CD4-positive, alpha-beta T cell treated with Interleukin-6 at 100 ng/mL for 8 hours (primary cell): ENCODE measurements at regions not wholly inside any gene's neighbourhood (a gene's known extent, or its start where the extent isn't known, plus 50 kb on each side); places are given as distances from the start of the nearest gene placed in this dataset.

ENCODE experiments used
- DNase-seq: peaks from one replicate; pipeline ENCODE4 v3.0.0-alpha.2; 2020; ENCODE audit warnings: mixed read lengths, low spot score

DNA sequence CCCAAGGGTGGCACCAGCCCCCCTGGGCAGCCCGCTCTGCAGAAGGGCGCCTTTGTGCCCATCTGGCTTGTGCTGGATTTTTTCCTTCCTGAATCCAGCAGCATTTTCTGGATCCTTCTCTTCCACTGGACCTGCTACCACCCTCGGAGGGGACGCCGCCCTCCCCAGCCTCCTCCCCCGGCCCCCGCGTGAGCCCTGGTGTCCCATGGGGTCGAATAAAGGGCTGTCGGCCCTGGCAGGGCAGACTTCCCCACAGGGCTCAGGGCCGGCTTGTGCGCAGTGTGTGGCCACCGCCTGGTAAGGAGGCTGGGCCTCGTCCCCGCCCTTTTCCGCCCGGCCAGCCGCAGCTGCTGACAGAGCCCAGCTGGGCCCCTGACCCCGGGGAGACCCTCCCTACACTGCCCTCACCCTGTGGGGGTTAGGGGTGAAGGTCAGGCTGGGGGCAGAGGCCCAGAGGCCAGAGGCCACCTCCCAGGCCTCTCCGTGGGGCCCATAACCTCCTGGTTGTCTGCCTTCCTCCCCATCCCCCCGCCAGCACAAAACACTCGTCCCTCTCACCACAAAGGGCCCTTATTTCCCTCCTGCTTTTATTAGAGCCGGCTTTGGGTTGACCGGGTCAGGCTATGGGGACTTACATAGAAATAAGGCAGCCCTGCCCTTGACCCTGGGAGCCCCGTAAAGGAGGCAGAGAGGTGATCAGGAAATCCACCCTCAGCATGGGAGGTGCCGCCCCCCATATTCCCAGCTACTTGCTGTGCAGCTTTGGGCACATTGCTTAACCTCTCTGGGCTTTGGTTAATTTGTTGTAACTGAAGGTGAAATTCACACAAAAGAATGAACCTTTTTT lies 179.3 kb upstream of the CIBAR2 start:
- DNase-seq = no peak

DNA sequence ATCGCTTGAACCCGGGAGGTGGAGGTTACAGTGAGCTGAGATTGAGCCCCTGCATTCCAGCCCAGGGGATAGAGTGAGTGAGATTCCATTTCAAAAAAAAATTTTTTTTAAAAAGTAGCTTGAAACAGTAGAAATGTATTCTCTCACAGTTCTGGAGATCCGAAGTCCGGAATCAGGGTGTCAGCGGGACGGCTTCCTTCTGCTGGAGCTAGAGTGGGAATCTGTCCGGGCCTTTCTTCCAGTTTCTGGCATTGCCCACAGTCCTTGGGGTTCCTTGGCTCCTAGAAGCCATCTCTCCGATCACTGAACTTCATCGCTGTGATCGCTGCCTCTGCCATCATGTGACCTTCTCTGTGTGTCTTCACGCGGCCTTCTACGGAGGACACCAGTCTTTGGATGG lies 181.2 kb upstream of the CIBAR2 start:
- DNase-seq = no peak

DNA sequence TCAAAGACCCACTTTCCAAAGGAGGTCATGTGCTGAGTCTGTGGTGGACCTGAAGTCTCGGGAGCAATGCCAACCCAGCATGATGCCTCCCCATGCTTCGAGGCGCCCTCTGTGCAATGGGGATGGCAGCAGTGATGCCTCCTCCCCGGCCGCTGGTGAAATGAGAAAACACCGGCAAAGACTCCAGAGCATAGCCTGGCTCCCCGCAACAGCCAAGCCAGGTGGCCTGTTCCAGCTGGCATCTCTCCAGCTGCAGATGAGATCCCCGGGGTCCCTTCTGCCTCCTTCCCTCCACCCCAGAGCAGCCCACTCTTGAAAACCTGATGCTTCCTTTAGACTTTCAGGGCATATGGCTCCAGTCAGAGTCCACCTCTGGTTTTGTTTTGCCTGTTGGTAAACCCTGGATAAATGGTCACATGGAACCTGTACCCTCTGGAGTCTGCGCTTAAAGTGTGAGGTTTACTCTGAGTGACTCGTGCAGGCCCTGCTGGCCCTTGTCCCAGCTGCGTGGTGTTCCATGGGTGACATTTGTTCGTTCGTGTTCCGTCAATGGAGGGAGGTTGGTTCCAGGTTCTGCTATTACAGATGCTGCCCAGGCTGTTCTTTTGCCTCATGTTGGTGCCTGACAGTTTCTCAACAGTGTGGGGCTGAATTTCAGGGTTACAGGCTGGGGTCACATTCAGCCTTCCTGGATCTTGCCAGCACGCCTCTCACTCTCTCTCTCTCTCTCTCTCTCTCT lies 181.8 kb upstream of the CIBAR2 start:
- no peak for DNase-seq

DNA sequence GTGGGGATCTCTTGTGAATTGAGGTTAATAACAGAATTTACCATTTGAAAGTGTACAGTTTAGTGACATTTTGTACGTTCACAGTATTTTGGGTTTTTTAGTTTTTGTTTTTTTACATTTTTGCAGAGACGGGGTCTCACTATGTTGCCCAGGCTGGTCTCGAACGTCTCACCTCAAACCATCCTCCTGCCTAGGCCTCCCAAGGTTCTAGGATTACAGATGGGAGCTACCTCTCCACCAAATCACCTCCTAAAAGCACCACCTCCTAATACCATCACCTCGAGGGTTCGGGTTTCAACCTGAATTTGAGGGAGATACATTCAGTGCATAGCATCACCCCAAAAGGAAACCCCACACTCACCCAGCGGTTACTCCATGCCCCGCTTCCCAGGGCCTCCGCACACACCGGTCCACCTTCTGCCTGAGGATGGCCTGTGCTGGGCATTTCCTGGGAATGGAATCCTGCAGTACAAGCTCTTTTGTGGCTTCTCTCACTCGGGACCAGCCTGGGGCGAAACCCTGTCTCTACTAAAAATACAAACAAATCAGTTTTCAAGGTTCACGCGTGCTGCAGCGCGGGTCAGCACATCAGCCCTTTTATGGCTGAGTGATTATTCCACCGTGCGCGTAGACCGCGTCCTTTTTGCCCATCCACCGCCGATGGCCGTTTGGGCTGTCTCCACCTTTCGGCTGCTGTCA lies 182.7 kb upstream of the CIBAR2 start:
- no peak for DNase-seq

DNA sequence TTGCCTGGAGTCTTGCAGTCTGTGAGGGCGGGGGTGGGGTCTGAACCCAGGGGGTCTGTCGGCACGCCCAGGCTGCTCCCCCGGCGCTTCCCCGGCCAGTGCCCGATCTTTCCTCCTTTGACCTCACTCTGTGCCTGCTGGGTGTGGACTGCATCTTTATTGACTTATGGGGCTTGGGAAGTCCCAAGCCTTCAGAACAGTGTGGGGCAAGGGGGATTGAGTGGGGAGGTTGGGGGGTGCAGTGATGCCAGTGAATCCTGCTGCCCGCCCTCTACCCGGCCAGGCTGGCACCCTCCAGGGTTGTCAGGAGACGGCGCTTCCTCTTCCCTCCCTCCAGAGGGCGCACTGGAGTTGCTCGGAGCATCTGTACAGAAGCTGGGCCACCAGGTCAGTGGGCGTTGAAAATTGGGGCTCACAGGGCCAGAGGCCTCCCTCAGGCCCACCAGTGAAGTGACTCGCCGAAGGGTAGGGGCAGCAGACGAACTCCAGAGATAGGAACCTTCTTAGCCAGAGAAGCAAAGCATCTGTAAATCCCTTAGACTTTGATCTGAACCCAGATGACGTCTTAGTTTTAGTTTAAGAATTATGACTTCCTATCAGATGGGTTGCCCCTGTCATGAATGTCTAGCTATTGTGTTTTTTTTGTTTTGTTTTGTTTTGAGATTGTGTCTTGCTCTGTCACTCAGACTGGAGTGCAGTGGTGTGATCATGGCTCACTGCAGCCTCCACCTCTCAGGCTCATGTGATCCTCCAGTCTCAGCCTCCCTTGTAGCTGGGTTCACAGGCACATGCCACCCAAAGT lies 184.8 kb upstream of the CIBAR2 start:
- DNase-seq = peak; percentile 39

DNA sequence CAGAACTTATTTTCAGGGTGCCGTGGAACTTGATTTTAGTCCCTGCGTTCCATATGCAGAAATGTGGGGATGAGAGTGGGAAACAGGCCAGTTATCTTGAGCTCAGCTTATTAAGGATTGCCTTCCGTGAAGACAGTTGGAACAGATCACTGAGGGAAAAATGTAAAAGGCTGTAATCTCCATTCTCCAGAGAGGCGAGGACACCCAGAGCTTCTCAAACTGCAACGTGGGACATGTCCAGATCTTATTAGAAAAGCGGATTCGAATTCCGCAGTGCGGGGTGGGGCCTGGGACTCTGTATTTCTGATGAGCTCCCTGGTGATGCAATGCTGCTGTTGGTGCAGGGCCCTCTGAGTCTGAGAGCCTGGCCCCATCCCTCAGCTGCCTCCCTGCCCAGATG lies 185.6 kb upstream of the CIBAR2 start:
- no peak for DNase-seq

DNA sequence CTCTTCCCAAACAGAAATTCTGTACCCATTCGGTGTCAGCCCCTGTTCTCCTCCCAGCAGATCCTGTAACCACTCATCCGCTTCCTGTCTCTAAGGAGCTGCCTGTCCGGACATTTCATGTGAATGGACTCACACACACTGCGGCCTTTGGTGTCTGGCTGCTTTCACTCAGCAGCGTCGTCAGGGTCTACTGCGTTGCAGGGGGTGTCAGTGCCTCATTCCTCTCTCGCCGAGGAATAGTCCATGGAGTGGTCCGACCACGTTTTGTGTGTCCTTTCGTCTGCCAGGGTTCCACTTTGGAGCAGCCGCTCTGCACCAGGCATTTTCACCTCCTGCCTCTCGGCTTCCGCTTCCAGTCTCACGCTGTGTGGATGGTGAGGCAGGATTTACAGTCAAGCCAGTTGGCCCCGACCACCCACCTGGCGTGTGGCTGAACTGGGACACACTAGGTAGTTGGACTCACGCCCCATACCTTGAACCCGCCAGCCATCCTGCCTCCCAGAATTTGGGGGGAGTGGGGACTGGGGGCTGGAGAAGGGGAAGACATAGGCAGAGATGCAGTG lies 188.2 kb upstream of the CIBAR2 start:
- DNase-seq = no peak

DNA sequence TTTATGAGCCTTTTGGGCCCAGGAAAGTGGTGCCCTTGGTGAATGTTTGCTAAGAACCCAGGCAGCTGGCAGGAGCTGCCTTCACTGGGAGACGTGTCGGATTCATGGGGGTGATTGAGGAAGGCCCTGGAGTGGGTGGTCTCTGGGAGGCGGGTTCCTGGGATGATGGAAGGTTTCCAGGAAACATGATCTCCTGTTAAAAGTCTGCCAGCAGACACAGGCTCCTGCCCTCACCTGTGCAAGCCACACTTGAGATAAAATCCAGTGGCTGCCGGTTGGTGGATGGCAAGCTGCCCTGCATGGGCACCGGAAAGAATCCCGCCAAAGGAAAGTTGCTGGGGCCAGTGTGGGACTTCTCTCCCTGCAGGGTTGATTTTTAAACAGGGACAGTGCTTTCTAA lies 189.0 kb upstream of the CIBAR2 start:
- DNase-seq = no peak

DNA sequence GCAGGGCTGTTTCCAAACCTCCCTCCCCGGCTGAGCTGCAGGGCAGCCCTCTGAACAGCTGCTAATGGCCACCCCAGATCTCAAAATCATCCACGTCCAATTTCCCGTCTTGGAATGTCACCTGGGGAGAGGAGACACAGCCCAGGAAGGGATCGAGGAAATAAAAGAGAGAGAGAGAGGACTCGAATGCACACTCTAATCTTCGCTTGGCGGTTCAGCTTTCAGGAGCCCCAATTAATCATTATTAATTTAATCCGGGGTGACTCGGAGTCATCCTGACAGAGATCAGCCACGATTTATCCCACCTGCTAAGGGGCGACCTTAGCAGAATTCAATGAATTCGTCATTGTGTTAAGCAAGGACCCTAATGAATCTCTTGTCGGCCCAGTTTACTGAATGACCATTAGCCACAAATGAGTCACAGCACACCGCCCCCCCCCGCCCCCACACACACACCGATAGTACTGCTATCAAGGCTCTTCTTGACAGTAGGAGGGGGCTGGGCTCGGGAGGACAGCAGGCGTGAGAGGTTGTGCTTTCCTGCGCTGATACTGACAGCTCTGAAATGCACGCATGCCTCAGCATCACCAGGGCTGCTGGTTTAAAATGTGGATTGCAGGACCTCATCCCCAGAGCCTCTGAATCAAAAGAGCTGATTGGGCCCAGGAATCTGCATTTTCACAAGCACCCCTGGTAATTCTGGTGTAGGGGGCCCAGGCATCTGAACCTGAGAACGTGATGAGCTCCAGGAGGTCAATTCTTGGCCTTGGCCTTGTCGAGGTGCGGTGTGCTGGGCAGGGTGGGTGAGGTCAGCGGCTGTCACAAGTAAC lies 190.0 kb upstream of the CIBAR2 start:
- no peak for DNase-seq

DNA sequence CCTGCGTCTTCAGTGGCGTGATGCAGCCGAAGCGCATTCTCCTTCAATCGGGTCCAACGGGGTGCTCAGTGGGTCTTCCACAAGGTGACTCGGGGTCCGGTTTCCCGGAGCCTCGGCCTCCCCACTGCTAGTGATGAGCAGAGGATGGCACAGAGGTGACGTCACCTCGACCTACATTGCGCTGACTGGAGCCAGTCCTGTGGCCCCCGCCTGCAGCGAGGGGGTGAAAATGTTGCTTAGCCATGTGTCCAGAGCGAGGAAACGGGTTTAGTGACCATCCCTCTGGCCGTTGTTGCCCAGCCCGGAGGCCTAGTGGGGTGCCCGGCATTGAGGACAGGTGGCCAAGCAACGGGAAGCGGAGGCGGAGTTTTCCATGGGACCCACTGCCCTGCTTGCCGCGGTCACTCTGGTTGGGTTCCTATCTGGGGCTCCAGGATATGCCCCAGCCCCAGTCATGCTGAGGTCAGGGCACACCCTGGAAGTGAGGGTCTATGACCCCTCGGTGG lies 190.6 kb upstream of the CIBAR2 start:
- DNase-seq = no peak

DNA sequence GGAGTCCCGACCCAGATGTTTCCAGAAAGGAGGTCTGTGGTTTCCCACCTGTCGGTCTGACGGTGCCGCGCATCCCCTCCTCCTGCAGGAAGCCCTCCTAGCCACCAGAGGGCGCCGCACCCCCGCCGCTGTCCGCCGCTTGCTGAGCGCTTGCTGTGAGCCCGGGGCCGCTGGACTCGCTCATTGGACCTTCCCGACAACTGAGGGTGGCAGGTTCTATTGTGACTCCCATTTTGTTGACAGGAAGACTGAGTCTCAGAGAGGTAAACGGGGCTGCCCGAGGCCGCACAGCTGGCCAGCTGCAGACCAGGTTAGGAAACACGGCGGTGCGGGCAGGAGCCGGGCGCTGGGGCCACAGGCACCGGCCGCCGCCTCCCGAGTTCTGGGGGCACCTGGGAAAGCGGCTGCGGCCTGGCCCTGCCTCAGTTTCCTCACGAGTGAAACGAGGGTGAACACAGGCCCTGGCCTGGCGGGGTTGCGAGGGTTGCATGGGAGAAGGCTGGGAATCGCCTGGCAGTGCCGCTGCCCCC lies 191.1 kb upstream of the CIBAR2 start:
- DNase-seq = peak; percentile 71

DNA sequence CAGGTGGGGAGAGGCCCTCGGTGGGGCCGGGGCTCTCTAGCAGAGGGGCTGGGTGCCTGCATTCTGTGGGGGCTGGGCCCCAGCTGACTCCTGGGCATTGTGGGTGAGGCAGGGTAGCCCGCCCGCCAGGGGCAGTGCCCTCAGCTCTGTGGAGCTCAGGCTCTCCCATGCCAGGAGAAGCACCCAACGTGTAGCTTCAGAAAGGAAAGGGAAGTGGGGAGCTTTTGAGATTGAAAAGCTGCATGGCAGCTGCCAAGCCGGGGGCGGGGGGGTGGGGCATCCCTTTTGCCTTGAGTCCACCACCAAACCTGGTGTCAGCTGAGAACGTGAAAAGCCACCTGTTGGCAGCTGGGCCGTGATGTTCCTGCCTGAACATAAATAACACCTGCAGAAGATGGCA lies 192.1 kb upstream of the CIBAR2 start:
- DNase-seq = no peak

DNA sequence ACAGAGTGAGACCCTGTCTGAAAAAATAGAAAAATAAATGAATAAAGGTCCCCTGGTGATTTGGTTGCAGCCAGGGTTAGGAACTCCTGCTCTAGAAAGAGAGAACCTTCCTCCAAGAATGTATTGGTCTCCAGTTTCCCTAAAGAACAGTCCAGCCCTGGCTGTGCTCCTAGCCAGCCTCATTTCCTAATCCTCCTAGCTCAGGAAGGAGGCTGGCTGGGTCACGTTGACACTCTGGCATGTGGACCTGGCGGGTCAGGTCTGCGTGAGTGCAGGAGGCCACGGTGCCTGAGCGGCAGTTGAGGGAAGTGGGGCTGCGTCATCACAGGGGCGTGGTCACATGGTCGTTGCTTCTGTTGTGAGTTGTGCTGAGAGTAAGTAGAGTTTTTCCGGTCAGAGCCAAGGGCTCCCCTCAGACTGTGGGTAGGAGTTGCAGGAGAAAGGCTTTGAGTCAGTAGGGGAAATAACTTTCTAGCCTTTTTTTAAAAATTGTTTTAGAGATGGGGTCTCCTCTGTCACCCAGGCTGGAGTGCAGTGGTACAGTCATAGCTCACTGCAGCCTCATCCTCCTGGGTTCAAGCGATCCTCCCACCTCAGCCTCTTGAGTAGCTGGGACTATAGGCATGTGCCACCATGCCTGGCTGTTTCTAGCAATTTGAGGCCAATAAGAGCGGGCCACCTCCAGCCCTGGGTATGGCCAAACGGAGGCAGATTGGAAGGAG lies 194.0 kb upstream of the CIBAR2 start:
- DNase-seq = peak; percentile 80

DNA sequence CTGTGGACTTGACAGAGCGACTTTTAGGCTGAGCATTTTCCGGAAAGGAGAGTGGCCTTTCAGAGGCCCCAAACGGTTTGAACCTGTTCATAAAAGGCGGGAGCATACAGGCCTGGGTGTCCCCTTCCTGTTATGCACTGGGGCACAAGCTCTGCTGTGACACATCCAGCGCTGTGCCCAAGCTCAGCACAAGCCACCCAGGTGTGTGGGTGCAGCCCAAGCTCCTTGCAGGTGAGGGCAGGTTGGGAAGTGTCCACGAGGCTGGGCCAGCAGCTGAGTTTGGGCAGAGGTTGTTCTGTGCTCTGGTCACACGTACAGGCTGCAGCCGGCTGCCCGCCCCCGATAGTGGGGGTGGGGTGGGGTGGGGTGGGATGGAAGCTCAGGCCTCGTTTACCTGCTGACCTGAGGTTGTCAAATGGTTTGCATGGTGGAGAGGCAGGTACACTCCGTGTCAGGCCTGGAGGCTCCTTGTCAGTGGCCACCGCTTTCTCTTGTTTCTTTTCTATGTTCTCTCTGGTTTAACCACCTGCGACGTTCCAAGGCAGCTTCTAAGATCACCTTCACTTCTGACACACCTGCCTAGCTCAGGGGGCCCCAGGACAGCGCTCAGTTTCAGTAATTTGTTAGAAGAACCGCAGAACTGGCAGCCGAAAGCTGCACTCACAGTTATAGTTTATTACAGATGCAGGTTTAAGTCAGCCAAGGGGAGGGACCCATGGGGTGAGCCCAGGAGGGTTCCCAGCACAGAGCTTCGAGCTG lies 194.7 kb upstream of the CIBAR2 start:
- no peak for DNase-seq

DNA sequence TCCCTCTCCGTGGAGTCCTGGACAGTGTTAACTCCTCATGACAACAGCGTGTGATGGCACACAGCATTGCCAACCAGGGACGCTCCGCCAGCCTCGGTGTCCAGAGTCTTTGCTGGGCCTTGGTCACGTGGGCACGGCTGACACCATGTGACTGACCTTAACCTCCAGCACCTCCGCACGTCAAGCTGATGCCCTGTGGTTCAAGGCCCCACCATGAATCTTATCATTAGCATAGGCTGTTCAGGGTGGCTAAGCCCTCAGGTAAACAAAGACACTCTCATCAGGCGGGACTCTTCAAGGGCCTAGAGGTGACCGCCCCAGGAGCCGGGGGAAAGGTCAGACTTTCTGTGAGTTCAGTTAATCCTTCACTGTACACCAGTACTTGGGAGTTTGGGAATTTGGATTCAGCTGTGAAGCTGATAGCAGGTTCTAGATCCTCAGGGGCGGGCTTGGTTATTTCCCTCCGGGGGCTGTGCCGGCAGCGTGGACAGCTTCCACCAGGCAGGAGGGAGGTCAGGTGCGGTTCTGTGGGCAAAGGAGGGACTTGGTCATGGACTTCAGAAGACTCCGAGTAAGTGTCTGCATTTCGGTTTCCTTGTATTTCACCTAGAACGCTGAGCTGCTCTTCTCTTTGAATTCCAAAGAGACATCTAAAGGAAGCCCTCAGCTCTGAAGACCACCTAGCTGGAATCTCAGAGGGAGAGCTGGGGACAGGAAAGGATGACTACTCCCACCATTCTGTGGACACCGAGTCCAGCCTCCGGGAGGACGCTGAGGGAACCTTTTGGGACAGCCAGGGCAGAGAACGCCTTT lies 195.5 kb upstream of the CIBAR2 start:
- DNase-seq = no peak

DNA sequence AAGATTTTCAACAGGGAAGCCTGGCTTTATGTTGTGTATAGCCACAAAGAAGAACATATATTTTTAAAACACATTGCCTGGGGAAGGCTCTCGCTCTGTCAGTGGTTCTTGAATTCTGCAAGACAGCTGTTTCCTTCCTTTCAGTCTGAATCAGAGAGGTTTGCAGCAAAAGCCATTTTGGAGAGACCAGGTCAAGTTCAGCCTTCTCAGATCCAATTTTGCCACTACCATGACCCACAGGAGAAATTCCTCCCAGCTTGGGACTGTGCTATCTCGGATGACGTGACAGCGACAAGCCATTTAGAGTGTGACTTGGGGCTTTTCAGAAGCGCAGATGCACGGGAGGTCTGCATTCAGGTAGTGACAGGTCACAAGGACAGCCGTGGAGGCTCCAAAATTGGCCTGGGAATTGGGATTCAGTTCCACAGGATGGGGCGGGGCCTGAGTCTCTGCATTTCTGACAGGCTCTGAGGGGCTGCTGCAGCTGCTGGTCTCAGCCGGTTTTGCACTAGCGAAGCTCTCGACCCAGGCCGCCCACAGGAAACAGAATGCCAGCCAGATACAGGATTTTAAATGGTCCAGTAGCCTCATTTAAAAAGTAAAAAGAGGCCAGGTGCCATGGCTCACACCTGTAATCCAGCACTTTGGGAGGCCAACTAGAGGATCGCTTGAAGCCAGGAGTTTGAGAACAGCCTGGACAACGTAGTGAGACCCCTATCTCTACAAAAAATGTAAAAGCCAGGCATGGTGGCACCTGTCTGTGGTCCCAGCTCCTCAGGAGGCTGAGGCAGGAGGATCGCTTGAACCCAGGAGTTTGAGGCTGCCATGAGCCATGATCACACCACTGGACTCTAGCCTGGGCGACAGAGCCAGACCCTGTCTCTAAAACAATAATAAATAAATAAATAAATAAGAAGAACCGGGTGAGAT lies 196.6 kb upstream of the CIBAR2 start:
- DNase-seq = no peak
